ENCODE measurements at regions not wholly inside any gene's neighbourhood (a gene's known extent, or its start where the extent isn't known, plus 50 kb on each side); places are given as distances from the start of the nearest gene placed in this dataset.

- TF ChIP-seq, protein P1, sequence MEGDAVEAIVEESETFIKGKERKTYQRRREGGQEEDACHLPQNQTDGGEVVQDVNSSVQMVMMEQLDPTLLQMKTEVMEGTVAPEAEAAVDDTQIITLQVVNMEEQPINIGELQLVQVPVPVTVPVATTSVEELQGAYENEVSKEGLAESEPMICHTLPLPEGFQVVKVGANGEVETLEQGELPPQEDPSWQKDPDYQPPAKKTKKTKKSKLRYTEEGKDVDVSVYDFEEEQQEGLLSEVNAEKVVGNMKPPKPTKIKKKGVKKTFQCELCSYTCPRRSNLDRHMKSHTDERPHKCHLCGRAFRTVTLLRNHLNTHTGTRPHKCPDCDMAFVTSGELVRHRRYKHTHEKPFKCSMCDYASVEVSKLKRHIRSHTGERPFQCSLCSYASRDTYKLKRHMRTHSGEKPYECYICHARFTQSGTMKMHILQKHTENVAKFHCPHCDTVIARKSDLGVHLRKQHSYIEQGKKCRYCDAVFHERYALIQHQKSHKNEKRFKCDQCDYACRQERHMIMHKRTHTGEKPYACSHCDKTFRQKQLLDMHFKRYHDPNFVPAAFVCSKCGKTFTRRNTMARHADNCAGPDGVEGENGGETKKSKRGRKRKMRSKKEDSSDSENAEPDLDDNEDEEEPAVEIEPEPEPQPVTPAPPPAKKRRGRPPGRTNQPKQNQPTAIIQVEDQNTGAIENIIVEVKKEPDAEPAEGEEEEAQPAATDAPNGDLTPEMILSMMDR (IDR thresholded peaks at IDR 0.05) = no peak
- TF ChIP-seq POLR2A (IDR thresholded peaks at IDR 0.05) = no peak
Measured at GRCh38 chr12:67028529-67028928, 240.6 kb upstream of the CAND1 start.
